Activated naive CD8-positive, alpha-beta T cell treated with anti-CD3 and anti-CD28 coated beads, Interleukin-2, amount 10 ng/mL, durations not matched to agents 7 days and 5 days (primary cell): ENCODE measurements at regions not wholly inside any gene's neighbourhood (a gene's known extent, or its start where the extent isn't known, plus 50 kb on each side); places are given as distances from the start of the nearest gene placed in this dataset.

Source experiments
- ATAC-seq: fragments of 150-1000 bp; cut with Tn5 transposase; one replicate; pipeline ENCODE4 v1.10.0; 2021; ENCODE audit warnings: low read depth, moderate library complexity
- POLR2A ChIA-PET: fragments of 350-600 bp; sonication (Branson Sonifier 250); formaldehyde crosslinking; loops from one replicate; lab custom pipeline; 2021; ENCODE audit warnings: antibody characterized with exemption; lab: Charles Lee
- DNase-seq: peaks from one replicate; pipeline ENCODE4 v3.0.0; 2021
- H3K27ac Mint-ChIP-seq: one replicate; pipeline ENCODE4 v1.8.0; 2022; ENCODE audit warnings: mild to moderate bottlenecking, mixed read lengths
- H3K27me3 Mint-ChIP-seq: one replicate; pipeline ENCODE4 v1.8.0; 2022; ENCODE audit warnings: mild to moderate bottlenecking, moderate library complexity, mixed read lengths
- H3K36me3 Mint-ChIP-seq: one replicate; pipeline ENCODE4 v1.8.0; 2021; ENCODE audit warnings: mild to moderate bottlenecking, mixed read lengths
- H3K4me1 Mint-ChIP-seq: one replicate; pipeline ENCODE4 v1.8.0; 2021; ENCODE audit warnings: mixed read lengths
- H3K4me3 Mint-ChIP-seq: one replicate; pipeline ENCODE4 v1.8.0; 2022; ENCODE audit warnings: mild to moderate bottlenecking, moderate library complexity, mixed read lengths
- H3K9me3 Mint-ChIP-seq: one replicate; pipeline ENCODE4 v1.8.0; 2021; ENCODE audit warnings: mixed read lengths

DNA sequence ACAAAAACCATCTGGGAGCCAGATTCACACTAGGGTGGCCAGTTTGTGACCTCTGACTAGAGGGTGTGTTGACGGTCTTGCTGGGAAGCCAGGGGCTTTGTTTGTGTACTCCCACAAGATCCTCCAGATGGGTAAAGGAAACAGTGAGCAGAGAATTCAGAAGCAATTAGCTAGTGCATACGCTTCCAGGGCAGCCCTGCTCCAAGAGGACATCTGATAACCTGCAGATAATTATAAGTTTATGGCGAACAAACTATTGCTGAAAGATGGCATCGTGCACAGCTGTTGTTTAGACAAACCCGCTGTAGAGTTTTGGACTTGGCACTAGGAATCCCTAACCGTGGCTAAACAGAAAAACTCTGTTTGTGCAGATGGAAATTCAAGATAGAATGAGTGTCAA lies 326.4 kb downstream of the TGFB2 start:
- Mint-ChIP-seq H3K4me3 (no peak overlapping the region), H3K27me3 (no peaks in the 10 kb centered on the region), H3K27ac (no peak overlapping the region), H3K9me3 (peaks cover 4% of the 10 kb centered on the region), H3K36me3 (no peaks in the 10 kb centered on the region), H3K4me1 (no peaks in the 10 kb centered on the region)
- ATAC-seq (no peak), DNase-seq (no peak)
- POLR2A ChIA-PET: no interaction called here

DNA sequence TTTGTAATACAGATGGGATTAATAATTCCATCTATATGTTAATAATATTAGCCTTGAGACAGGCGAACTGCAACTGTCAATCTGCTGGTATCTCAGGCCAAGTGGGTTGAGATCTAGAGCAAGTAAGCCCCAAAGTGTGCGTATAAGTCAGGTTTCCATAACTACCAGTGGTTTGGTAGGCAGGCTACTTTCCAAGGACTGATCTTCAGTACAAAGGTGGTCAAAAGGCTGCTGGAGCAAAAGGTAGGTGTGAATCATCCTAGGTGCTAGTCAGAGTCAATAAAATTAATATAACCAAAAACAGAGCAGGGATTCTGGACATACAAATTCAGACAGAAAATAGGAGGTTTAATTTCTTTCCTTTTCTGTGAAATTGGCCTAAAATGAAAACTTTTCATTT lies 328.0 kb downstream of the TGFB2 start:
- no peaks in the 10 kb centered on the region for H3K27me3 Mint-ChIP-seq
- DNase-seq (no peak), ATAC-seq (no peak)
- H3K36me3 Mint-ChIP-seq: no peaks in the 10 kb centered on the region
- H3K4me1 Mint-ChIP-seq: no peaks in the 10 kb centered on the region
- H3K27ac Mint-ChIP-seq: no peak overlapping the region
- POLR2A ChIA-PET: no interaction called here
- no peak overlapping the region for H3K4me3 Mint-ChIP-seq
- peaks cover 4% of the 10 kb centered on the region for H3K9me3 Mint-ChIP-seq

DNA sequence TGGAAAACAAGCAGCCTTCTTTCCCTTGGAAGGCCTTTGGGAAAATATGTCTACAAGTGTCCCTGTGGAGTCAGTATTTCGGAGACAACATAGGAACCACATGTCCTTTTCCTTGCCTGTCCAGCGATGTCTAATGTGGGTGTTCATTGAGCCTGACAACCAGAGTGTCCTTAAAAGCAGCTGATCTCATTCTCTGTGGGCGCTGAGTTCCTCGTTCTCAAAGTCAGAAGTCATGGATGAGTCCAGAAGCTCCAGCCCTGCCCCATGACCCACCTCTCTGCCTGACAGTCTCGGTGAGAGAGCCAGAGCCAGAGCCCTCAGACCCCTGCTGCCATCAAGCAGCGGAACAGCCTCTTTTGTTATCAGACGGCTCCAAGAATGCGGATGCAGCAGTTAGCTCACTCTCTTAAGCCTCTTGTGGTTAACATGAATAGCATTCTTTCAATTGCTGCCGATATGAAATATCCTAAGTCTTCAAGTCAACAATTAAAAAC lies 329.2 kb downstream of the TGFB2 start:
- H3K4me1 Mint-ChIP-seq: no peaks in the 10 kb centered on the region
- no peak overlapping the region for H3K4me3 Mint-ChIP-seq
- POLR2A ChIA-PET: no interaction called here
- no peak overlapping the region for H3K27ac Mint-ChIP-seq
- DNase-seq: no peak
- ATAC-seq: no peak
- no peaks in the 10 kb centered on the region for H3K27me3 Mint-ChIP-seq
- H3K36me3 Mint-ChIP-seq: no peaks in the 10 kb centered on the region
- H3K9me3 Mint-ChIP-seq: peaks cover 3% of the 10 kb centered on the region

DNA sequence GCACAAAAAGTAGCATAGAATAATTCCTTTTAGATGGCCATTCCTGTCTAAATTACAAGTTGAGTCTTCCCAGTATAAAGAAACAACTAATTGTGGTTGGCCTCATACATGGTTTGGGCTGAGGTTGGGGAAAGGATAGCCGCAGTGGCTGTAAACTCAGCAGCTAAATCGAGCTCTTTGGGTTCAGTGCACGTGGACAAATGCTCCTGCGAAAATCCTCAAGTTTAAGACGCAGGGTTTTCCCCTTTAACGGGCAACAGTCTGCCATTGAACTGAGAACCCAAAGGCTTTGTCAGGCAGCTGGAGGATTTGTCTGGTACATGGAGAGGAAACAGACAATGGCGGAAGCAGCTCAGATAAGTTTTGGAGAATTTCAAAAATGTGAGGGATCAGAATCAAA lies 331.9 kb downstream of the TGFB2 start:
- no peak for ATAC-seq
- Mint-ChIP-seq H3K4me3 (no peak overlapping the region), H3K27me3 (no peaks in the 10 kb centered on the region), H3K4me1 (no peaks in the 10 kb centered on the region), H3K36me3 (no peaks in the 10 kb centered on the region), H3K9me3 (no peaks in the 10 kb centered on the region), H3K27ac (no peak overlapping the region)
- POLR2A ChIA-PET: no interaction called here
- DNase-seq: no peak

DNA sequence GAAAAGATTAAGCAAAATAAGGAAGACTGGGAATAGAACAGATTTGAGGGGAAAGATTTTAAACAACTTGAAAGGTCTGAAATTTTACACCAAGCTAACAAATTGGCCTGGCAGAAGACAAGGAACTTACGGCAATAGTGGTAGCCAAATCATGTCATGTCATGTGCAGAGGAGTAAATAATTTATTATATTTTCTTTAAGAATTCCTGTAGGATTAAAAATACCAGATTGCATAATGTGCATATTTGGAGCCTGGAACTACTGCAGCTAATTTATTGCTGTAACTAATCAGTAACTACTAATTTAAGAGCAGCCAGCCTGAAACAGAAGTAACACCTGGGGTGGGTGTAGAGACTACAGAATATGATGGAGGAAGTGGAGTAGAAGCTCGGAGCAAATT lies 334.3 kb downstream of the TGFB2 start:
- Mint-ChIP-seq H3K27ac (no peak overlapping the region), H3K36me3 (no peaks in the 10 kb centered on the region), H3K27me3 (no peaks in the 10 kb centered on the region), H3K4me3 (no peak overlapping the region), H3K9me3 (no peaks in the 10 kb centered on the region), H3K4me1 (no peaks in the 10 kb centered on the region)
- POLR2A ChIA-PET: no interaction called here
- ATAC-seq (no peak), DNase-seq (no peak)

DNA sequence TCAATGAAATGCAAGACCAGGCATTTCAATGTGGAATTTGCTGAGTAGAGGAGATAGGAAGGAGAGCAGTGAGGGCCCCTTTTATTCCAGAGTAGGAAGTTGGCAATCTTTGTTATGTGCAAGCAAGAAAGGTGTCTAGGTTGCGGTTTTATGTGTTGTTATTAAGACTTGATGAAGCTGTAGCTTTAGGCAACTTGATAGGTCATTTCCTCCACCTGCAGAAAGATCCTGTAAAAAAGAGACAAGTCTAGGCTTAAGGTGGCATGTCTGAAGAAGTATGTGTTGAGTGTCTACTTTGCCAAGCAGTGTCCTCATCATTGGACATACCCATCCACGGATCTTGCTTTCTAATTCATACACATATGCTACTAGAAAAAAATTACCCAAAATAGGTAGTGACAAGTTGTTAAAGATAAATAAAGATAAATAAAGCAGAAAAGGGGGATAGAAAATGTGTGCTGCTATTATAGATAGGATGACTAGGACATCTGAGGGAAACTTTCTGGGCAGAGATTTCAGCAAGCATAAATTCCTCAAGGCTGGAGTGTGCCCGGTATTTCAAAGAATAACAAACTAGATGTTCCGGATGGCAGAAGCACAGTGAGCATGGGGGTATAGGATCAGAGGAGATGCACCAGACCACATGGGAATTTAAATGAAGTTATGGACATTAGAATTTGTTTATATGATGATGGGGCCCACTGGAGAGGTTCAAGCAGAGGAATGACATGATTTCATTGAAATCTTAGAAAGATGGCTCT lies 335.0 kb downstream of the TGFB2 start:
- no peaks in the 10 kb centered on the region for H3K36me3 Mint-ChIP-seq
- H3K27me3 Mint-ChIP-seq: no peaks in the 10 kb centered on the region
- ATAC-seq: no peak
- POLR2A ChIA-PET: no interaction called here
- no peaks in the 10 kb centered on the region for H3K9me3 Mint-ChIP-seq
- DNase-seq: no peak
- no peak overlapping the region for H3K4me3 Mint-ChIP-seq
- H3K4me1 Mint-ChIP-seq: no peaks in the 10 kb centered on the region
- H3K27ac Mint-ChIP-seq: no peak overlapping the region

DNA sequence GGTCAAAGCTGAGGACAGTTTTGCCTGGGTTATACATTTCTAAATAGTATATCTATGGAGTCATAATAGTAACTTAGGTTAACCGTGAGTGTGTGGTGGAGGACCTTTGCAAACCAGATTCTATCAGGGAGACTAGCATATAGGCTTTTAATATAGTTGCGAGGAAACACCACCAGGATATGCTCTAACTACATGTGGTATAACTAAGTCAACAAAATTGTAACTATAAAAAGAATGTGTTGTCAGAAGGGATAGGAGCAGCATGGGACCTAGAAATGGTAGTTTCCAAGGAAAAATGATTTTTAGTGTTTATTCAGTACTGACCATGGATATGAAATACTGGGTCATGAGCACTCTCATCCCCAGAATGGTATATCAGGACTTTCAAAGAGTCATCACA lies 338.1 kb downstream of the TGFB2 start:
- H3K27ac Mint-ChIP-seq: no peak overlapping the region
- no peaks in the 10 kb centered on the region for H3K4me1 Mint-ChIP-seq
- H3K27me3 Mint-ChIP-seq: no peaks in the 10 kb centered on the region
- H3K9me3 Mint-ChIP-seq: no peaks in the 10 kb centered on the region
- POLR2A ChIA-PET: no interaction called here
- DNase-seq (no peak), ATAC-seq (no peak)
- no peaks in the 10 kb centered on the region for H3K36me3 Mint-ChIP-seq
- H3K4me3 Mint-ChIP-seq: no peak overlapping the region

DNA sequence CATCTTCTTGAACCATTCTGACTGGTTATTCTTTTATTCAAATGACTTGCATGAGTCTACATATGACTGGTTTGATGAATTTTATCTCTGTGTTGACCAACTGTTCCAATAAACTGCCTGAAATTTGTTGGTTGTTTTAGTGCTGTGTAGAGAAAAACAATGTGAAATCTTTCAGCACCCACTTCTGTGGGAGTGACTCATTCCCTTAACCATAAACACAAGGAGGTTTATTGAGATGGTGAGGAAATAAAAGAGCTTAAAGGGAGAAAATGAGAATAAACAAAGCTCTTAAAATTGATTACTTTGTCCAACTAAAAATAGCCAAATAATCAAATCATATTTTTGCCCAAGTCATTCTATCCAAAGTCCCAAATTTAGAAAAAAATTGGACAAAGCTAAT lies 341.1 kb downstream of the TGFB2 start:
- Mint-ChIP-seq H3K36me3 (no peaks in the 10 kb centered on the region), H3K4me1 (no peaks in the 10 kb centered on the region), H3K9me3 (no peaks in the 10 kb centered on the region), H3K27me3 (no peaks in the 10 kb centered on the region), H3K4me3 (no peak overlapping the region), H3K27ac (no peak overlapping the region)
- ATAC-seq (no peak), DNase-seq (no peak)
- POLR2A ChIA-PET: no interaction called here

DNA sequence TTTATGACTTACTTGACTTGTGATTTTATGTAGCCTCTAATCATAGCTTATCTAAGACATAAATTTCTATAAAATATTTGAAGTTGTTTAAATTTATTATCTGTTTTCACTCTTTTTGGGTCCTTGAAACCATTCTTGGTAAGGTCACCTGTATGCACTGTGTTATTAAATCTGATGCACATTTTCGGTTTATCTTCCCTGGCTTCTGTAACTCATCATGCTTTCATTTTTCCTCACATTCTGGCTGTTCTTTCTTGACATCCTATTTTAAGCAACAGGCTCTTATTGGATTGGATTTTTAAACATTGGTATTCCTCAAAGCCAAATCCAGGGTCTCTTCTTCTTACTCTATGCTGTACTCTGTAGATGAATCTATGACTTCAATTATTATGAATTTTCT lies 341.6 kb downstream of the TGFB2 start:
- Mint-ChIP-seq H3K36me3 (no peaks in the 10 kb centered on the region), H3K9me3 (no peaks in the 10 kb centered on the region), H3K4me3 (no peak overlapping the region), H3K4me1 (no peaks in the 10 kb centered on the region), H3K27ac (no peak overlapping the region), H3K27me3 (no peaks in the 10 kb centered on the region)
- no peak for DNase-seq
- POLR2A ChIA-PET: no interaction called here
- no peak for ATAC-seq

DNA sequence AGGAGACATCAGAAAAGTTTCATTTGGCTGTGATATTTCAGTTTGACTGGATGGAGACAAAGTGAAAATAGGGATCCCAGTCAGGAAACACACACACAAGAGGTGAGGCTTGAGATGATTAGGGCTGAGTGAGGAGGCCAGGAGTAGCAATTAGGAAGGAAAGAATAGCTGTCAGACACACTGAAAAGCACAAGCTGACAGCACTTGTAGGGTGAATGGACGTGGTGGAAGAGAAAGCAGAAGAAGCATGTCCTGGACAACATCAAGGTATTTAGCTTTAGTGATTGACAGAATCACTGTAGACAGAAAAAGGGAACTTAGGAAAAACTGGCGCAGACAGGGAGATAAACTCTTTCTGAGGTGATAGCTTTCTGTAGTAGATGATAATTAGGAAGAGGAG lies 347.7 kb downstream of the TGFB2 start:
- no peak for DNase-seq
- ATAC-seq: no peak
- Mint-ChIP-seq H3K36me3 (no peaks in the 10 kb centered on the region), H3K9me3 (no peaks in the 10 kb centered on the region), H3K4me1 (no peaks in the 10 kb centered on the region), H3K27ac (no peak overlapping the region), H3K27me3 (no peaks in the 10 kb centered on the region), H3K4me3 (no peak overlapping the region)
- POLR2A ChIA-PET: no interaction called here

DNA sequence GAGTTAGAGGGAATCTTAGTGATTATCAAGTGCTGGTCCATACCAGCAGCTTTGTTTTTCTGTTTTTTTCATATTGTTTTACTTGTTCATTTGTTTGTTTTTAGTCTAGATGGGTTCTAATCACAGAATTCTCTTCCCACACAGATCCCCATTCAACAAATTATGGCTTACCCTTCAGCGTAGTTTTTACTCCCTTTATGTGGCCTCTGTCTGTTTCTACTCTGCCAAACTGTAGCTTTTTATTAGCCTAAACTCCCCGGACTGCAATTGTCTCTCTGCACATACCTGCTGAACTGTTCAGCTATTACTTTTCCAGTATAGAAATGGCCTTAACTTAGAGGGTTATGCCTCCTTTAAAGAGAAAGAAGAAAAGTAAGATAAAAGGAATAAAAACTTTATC lies 348.5 kb downstream of the TGFB2 start:
- H3K27ac Mint-ChIP-seq: no peak overlapping the region
- H3K4me1 Mint-ChIP-seq: no peaks in the 10 kb centered on the region
- H3K27me3 Mint-ChIP-seq: no peaks in the 10 kb centered on the region
- DNase-seq: no peak
- ATAC-seq: no peak
- no peaks in the 10 kb centered on the region for H3K9me3 Mint-ChIP-seq
- H3K4me3 Mint-ChIP-seq: no peak overlapping the region
- POLR2A ChIA-PET: no interaction called here
- no peaks in the 10 kb centered on the region for H3K36me3 Mint-ChIP-seq

DNA sequence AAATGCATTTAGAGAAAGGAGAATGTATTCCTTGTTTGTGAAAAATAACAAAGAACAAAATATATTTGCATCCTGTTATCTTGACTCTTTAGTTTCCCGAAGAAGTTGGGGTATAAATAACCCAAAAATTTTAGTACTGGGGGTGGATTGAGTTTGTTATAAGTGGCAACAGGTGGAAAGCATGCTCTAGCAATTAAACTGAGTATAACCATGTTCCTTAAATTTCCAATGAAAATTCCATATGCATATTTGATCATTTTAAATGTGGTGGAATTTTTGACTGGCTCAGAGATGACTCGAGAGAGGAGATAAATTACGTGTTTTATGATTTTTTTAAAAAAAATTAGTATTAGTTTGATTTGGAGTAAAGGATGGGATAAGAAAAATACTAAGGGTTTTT lies 348.9 kb downstream of the TGFB2 start:
- H3K4me3 Mint-ChIP-seq: no peak overlapping the region
- no peaks in the 10 kb centered on the region for H3K27me3 Mint-ChIP-seq
- no peaks in the 10 kb centered on the region for H3K9me3 Mint-ChIP-seq
- POLR2A ChIA-PET: no interaction called here
- H3K36me3 Mint-ChIP-seq: no peaks in the 10 kb centered on the region
- ATAC-seq: no peak
- no peaks in the 10 kb centered on the region for H3K4me1 Mint-ChIP-seq
- no peak overlapping the region for H3K27ac Mint-ChIP-seq
- no peak for DNase-seq

DNA sequence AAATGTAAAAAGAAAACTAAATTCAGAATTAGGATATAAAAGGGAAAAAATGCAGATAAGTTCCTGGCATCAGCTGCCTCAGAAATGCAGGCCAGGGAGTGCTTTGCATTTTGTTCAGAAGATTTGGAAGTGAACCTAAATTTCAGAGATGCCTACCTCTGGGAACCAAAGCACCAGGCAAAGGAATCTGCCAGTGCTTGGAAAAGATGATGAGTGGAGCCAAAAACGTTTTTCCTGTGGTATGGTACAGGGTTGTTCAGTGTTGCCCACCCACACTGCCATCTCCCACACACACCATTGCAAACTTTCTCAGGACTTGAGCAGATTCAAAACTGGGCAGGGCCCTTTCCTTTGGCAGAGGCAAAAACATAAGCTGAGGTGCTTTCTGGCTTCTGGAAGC lies 349.5 kb downstream of the TGFB2 start:
- no peak overlapping the region for H3K27ac Mint-ChIP-seq
- POLR2A ChIA-PET: no interaction called here
- H3K9me3 Mint-ChIP-seq: no peaks in the 10 kb centered on the region
- no peaks in the 10 kb centered on the region for H3K4me1 Mint-ChIP-seq
- no peak for DNase-seq
- H3K36me3 Mint-ChIP-seq: no peaks in the 10 kb centered on the region
- ATAC-seq: no peak
- no peak overlapping the region for H3K4me3 Mint-ChIP-seq
- no peaks in the 10 kb centered on the region for H3K27me3 Mint-ChIP-seq

DNA sequence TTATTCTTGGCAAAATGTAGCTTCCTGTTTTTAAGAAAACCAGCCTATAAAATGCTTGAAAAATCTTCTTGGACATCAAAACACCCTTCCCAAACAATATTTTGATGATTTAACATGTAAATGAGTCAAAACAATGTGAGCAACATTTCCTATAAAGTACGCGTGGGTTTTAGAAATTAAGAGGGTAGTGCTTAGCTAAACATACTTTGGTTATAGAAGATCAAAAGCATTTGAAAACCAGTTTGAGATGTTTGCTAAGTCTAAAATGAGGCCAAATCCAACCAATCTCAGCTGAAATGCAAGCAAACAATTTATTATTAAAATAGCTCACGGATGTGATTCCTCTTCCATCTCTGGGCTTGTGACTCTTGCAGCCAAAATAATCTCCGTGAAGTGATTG lies 350.4 kb downstream of the TGFB2 start:
- no peak overlapping the region for H3K27ac Mint-ChIP-seq
- POLR2A ChIA-PET: no interaction called here
- ATAC-seq (no peak), DNase-seq (no peak)
- no peak overlapping the region for H3K4me3 Mint-ChIP-seq
- peaks cover 2% of the 10 kb centered on the region for H3K9me3 Mint-ChIP-seq
- no peaks in the 10 kb centered on the region for H3K4me1 Mint-ChIP-seq
- no peaks in the 10 kb centered on the region for H3K36me3 Mint-ChIP-seq
- no peaks in the 10 kb centered on the region for H3K27me3 Mint-ChIP-seq

DNA sequence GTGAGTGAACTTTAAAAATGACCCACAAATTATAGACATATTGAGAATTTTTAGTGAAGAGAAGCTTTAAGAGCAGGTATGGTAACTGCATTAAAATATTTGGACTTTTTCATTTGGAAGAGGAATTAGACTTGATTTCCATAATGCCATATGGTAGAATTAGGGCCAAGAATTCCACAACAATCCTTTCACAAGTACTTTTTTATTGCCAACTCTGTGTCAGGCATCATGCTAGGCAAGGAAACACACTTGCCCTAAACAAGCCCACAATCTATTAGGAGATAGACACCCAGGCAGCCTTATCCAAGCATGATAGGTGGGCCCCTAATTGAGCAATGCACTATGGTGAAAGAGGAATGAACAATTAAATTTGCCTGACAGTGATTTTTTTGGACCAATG lies 353.0 kb downstream of the TGFB2 start:
- Mint-ChIP-seq H3K36me3 (no peaks in the 10 kb centered on the region), H3K9me3 (peaks cover 4% of the 10 kb centered on the region), H3K4me3 (no peak overlapping the region), H3K27ac (no peak overlapping the region), H3K4me1 (no peaks in the 10 kb centered on the region), H3K27me3 (no peaks in the 10 kb centered on the region)
- POLR2A ChIA-PET: no interaction called here
- ATAC-seq: no peak
- DNase-seq: no peak
